ENCODE measurements at regions not wholly inside any gene's neighbourhood (a gene's known extent, or its start where the extent isn't known, plus 50 kb on each side); places are given as distances from the start of the nearest gene placed in this dataset.
A peak's percentile ranks its signal among the peaks of the same experiment; 100 is the strongest.
"Not testable (repeated sequence)": the region's sequence is repeated elsewhere in the genome, so short reads cannot be mapped to it uniquely, and the experiment has no call there.

GRCh38 chr9:22508354-22508753 is 61.7 kb downstream of the DMRTA1 start:
- not testable (repeated sequence) for DNase-seq (ENCODE audit: low read depth)

- no peak for DNase-seq (ENCODE audit: low read depth)
These were observed 62.2 kb downstream of the DMRTA1 start for GRCh38 chr9:22508790-22509189.

- DNase-seq (ENCODE audit: low read depth) = no peak
These were observed 65.9 kb downstream of the DMRTA1 start for GRCh38 chr9:22512495-22512894.

GRCh38 chr9:22514871-22515270 is 68.2 kb downstream of the DMRTA1 start:
- DNase-seq (ENCODE audit: low read depth) = no peak

GRCh38 chr9:22522206-22522740 is 75.6 kb downstream of the DMRTA1 start:
- DNase-seq (ENCODE audit: low read depth) = no peak

GRCh38 chr9:22528485-22528884 is 81.9 kb downstream of the DMRTA1 start:
- peak; percentile 13 for DNase-seq (ENCODE audit: low read depth)

- DNase-seq (ENCODE audit: low read depth) = peak; percentile 3
These were observed 83.0 kb downstream of the DMRTA1 start for GRCh38 chr9:22529426-22530199.

GRCh38 chr9:22535780-22536179 is 89.2 kb downstream of the DMRTA1 start:
- DNase-seq (ENCODE audit: low read depth) = no peak

- no peak for DNase-seq (ENCODE audit: low read depth)
These were observed 91.1 kb downstream of the DMRTA1 start for GRCh38 chr9:22537721-22538120.

GRCh38 chr9:22548625-22549024 is 102.0 kb downstream of the DMRTA1 start:
- DNase-seq (ENCODE audit: low read depth) = no peak

- DNase-seq (ENCODE audit: low read depth) = no peak
These were observed 128.1 kb downstream of the DMRTA1 start for GRCh38 chr9:22574740-22575139.

GRCh38 chr9:22580788-22581187 is 134.2 kb downstream of the DMRTA1 start:
- DNase-seq (ENCODE audit: low read depth) = no peak

- no peak for DNase-seq (ENCODE audit: low read depth)
These were observed 135.6 kb downstream of the DMRTA1 start for GRCh38 chr9:22582221-22582620.

- DNase-seq (ENCODE audit: low read depth) = no peak
These were observed 142.3 kb downstream of the DMRTA1 start for GRCh38 chr9:22588918-22589317.

GRCh38 chr9:22590336-22591033 is 143.9 kb downstream of the DMRTA1 start:
- no peak for DNase-seq (ENCODE audit: low read depth)

- no peak for DNase-seq (ENCODE audit: low read depth)
These were observed 149.2 kb downstream of the DMRTA1 start for GRCh38 chr9:22595805-22596204.

GRCh38 chr9:22617156-22617555 is 170.5 kb downstream of the DMRTA1 start:
- no peak for DNase-seq (ENCODE audit: low read depth)

GRCh38 chr9:22622815-22623214 is 176.2 kb downstream of the DMRTA1 start:
- no peak for DNase-seq (ENCODE audit: low read depth)

- DNase-seq (ENCODE audit: low read depth) = no peak
These were observed 176.6 kb downstream of the DMRTA1 start for GRCh38 chr9:22623236-22623635.

GRCh38 chr9:22625540-22625939 is 178.9 kb downstream of the DMRTA1 start:
- no peak for DNase-seq (ENCODE audit: low read depth)

GRCh38 chr9:22643541-22643940 is 196.9 kb downstream of the DMRTA1 start:
- DNase-seq (ENCODE audit: low read depth) = no peak

GRCh38 chr9:22645893-22646292 is 199.3 kb downstream of the DMRTA1 start:
- no peak for DNase-seq (ENCODE audit: low read depth)

- no peak for DNase-seq (ENCODE audit: low read depth)
These were observed 202.8 kb downstream of the DMRTA1 start for GRCh38 chr9:22649384-22649783.
